NCI-H2171 (cell line): ENCODE measurements at regions not wholly inside any gene's neighbourhood (a gene's known extent, or its start where the extent isn't known, plus 50 kb on each side); places are given as distances from the start of the nearest gene placed in this dataset.
"Not testable (repeated sequence)": the region's sequence is repeated elsewhere in the genome, so short reads cannot be mapped to it uniquely, and the experiment has no call there.

Source experiments
- DNase-seq: peaks from one replicate; lab custom pipeline; 2025; lab: John Stamatoyannopoulos, UW

DNA sequence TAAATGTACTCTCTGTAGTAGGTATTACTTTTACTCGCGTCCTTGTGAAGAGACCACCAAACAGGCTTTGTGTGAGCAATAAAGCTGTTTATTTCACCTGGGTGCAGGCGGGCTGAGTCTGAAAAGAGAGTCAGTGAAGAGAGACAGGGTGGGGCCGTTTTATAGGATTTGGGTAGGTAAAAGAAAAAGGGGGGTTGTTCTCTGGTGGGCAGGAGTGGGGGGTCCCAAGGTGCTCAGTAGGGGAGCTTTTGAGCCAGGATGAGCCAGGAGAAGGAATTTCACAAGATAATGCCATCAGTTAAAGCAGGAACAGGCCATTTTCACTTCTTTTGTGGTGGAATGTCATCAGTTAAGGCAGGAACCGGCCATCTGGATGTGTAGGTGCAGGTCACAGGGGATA, 918.7 kb upstream of the CRIM1 start:
- not testable (repeated sequence) for DNase-seq

DNA sequence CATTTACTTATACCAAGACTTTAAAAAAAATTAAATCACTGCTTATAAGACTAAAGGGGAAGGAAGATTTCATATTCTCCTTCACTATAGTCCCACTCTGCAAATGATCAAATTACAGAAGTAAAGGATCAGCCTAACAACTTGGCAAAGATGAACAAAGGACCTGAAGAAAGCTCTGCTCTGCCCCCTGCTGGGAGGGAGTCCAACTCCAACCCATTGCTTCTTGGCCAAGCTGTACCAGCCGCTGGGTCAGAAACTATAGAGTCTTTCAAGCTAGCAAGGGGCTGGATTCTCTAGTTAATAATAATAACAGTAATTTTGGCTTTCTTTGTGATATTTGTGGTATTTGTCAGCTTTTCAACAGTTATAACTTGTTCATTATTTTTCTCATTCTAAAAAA, 927.0 kb upstream of the CRIM1 start:
- peak; percentile 2 for DNase-seq

DNA sequence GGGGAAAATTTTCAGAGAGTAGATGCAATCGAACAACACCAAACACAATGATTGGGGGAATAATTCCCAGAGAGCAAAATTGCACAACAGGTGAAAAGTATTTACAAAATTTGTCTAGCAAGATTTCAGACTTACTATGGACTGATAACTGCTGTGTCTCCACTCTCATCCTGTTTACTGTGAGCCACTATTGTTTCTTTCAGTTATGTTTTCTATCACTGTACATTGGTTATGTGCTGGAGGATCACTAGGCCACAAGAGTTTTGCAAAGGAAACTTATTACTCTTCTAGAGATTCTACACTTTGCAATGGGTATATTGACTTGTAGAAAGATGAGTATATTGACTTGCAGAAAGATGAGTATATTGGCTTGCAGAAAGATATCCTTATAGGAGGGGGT, 934.1 kb upstream of the CRIM1 start:
- DNase-seq, result no peak

DNA sequence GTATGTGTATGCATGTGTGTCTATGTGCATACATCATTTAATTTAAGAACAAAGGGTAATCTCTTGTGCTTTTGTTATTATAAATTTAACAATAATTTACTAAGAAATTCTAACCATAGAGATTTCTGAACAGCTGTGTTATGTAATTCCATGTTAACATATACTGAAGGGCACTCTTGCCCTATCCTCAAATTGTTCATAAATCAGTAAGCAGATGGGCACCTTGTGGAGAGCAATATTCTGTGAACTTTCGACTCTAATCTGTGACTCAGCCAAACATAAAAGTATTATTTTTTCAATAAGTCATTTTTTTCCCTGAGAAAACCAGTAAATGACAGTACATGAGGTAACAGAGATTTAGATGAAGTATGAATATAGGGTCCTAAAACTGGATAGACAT, 938.3 kb upstream of the CRIM1 start:
- no peak for DNase-seq

DNA sequence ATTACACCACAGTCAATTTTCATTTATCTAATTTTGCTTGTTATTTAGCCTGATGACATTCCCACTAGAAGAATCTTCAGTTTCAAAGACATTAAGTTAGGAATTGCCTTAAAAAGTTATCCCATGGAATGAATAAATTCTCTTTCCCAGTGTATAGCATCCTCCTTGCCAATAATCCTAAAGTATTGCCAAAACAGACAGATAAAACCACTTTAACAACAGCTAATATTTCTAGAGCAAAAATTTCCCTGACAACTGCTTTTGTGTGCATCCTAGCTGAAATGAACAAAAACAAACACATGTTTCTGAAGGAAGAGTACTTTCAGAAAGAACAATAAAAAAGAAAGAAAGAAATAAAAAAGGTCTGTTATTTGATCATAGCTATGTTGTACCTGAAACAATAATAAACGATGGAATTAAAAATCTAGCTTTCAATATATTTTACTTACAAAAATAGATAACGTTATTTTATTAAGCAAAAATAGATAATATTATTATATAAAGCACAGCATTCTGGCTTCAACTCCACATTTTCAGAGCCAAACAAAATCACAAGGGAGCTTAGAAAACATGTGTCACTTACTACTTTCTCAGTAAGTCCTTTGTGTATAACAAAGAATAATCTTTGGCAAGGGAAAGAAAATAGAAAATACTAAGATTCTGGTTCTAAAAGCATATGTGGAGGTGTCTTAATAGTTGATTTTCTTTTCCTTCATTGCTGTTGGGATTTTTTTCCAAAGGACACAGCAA, 939.0 kb upstream of the CRIM1 start:
- DNase-seq, result no peak

DNA sequence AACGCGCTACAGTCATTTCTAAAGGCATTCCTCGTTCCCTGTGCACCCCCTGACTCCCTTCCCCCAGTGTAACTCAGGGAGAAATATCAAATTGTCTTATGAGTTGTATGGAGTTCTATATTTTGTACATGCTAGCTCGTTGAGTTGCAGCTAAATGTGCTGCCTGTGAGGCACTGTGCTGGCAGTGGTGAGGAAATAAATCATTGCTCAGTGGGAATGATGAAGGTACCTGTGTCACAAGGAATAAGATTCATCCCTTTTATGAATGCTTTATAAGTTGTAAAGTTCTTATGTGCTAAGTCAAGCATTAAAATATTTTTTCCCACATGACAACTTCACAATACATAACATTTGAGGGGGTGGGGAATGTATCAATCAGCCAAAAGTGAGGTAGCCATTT, 939.6 kb upstream of the CRIM1 start:
- no peak for DNase-seq

DNA sequence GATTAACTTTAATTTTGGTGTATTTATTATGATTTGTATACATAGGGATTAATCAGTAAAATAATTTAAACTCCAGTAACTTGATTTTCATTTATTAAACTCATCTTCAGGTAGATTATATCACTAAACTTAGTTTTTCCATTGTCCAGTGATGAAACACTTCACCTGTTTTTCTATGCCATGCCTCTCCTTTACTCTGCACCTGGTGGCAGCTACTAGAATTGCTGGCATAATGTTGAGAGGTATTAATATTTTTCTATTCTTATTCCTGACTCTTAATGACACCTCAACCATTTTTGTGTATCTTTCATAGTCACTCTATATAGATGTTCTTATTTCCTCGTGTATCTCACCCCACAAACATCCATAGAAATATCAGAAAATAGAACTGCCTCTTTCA, 940.3 kb upstream of the CRIM1 start:
- DNase-seq, result no peak

DNA sequence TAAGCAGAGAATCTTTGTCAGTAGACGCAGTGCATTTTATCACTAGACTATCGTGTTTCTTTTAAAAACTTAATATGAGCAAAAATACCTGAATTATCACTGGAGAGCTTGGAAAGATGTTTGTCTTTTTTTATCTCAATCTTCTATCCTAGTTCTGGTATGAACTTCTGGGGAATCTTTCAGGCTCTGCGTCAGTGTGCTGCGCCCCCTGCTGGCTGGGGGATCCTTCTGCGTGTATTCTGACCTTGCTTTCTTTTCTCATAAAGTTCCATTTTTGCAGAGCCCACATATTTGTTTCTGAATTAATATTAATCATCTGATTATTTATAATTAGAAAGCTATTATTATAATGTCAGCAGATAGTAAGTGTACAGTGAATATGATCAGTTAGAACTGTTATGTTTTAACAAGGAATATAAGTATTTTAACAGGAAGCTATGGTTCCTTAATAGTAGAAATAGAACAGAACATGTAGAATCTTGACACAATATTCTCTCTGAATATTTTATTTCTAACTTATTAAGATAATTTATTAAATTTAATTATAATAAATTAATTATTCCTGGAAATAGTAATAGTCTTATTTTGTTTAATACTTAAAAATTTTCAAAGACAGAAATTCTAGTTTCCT, 945.0 kb upstream of the CRIM1 start:
- DNase-seq, result peak; percentile 26

DNA sequence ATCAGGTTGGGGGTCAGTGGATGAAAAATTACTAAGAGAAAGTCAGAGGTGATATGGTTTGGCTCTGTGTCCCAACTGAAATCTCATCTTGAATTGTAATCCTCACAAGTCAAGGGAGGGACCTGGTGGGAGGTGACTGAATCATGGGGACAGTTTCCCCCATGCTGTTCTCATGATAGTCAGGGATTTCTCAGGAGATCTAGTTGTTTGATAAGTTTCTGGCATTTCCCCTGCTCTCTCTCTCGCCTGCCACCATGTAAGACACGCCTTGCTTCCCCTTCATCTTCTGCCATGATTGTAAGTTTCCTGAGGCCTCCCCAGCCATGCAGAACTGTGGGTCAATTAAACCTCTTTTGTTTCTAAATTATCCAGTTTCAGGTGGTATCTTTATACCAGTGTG, 945.8 kb upstream of the CRIM1 start:
- no peak for DNase-seq

DNA sequence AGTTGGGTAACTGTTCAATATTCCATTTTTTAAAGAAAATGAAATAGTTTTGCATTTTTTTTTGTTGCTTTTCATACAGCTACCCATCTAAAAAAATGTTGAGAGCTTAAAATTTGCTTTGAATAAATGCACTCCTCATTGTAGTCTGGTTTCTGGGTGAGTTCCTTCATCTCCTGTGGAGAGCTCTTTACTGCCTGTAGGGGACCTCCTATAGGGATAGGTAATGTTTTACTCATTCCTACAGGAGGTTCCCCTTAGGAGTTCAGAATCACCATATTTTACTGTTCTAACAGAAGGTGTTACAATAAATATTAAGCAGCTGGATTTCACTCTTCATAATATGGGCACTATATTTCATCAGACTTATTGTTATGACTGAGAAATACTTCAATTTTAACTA, 947.3 kb upstream of the CRIM1 start:
- DNase-seq, result no peak

DNA sequence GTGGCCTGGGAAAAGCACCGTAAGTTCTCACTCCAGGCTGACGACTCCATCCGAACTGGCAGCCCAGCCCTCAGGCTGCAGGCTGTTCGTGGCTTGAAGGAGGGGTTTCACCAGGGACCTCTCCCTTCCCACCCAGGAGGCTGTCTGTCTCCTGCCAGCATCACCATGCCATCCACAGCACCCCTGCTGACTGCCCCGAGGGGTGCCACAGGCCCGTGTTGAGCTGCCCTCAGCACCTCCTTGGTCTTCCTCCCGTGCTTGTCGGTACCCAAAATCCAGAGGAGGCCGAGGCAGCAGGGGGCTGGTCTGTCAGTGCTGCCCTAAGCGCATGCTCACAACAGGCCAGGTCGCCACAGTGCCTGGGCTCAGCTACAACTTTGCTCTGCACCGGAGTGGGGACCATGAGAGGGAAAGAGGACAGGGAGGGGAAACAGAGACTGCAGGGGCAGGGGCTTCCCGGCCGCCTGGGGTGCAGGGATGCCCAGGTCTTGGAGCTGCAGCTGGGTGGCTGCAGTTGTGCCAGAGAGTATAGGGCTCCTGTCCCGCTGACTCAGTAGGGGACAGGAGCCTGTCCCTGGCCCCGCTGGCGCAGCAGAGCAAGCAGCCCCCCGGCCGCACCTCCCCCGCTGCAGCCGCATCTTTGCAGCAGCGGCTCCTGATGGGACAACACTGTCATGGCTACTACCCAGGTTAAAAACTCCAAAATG, 963.7 kb upstream of the CRIM1 start:
- no peak for DNase-seq

DNA sequence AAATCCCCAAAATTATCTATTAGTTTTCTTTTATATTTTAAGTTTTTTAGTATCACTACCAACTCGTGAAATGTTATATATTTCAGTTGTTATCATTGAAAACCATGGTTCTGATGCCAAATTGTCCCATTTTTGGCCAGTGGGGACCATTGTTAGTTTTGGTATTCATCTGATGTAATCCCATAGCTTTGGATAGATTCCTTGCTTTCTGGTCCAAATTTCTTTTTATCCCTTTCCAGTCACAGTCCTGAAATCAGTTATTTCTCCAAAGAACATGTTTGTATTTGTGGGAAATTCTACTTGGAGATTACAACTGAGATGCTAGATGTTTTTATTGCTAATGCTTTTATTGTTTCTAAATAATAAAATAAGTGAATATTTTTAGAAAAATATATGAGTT, 976.8 kb upstream of the CRIM1 start:
- DNase-seq, result no peak

DNA sequence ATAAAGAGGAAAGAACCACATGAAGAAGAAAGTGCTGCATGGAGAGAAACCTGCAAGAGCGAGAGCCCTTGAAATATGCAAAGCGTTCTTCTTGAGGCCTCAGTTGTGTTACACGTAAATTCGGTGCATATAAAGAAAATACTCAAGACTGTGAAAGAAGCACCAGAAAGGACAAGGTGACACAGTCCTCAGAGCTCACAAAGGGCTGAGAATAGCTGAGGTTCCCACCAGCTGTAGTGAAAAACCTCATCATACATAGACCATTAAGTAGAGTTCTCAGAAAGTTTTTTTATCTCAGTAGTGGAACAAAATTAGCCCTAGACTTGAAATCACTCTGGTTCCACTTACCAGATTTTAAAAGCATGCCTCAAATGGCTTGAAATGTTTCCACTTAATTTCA, 980.7 kb upstream of the CRIM1 start:
- no peak for DNase-seq

DNA sequence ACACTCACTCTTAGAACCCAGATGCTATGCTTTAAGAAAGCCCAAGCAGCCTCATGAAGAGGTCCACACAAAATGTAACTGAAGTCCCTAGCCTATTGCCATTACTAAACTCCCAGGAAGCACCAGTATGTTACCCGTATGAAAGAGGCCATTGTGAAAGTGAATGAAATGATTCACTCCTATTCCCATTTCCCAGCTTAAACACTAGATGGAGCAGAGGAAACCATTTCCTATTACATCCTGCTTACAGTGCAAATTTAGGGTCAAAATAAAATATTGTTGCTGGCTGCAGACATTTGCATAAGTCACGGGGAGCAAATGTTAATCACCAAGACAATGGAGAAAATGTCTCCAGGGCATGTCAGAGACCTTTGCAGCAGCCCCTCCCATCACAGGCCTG, 989.7 kb upstream of the CRIM1 start:
- DNase-seq, result no peak

DNA sequence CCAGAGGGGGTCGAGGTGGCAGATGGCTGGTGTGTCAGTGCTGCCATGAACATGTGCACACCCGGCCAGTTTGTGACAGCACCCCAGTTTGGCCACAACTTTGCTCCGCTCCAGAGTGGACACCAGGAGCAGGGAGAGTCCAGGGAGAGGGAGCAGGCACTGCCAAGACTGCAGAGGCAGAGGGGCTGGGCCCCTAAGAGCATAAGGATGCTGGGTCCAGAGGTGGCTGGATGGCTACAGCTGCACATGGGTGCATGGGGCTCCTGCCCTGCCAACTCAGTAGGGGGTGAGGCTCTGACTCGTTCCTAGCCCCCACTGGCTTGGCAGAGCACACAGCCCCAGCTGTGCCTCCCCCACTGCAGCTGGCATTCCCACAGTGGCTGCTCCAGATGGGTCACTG, 999.2 kb upstream of the CRIM1 start:
- no peak for DNase-seq

DNA sequence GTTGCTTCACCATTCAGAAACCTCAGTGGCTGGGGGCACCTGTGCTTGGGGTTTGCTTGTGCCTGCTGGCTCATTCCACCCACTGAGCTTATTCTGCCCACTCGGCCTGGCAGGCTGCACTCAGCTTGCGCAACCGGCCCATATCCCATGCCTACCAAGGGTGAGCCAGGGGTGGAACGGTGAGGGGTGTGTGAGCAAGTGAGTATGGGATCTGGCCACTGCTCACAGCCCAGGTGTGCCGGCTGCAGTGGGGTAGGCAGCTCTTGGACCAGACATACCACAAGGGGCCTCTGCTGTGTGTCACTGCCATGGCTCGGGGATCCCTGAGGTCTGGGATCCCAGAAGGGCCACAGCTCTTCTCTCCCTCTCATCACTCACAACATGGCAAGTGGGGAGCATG, 1000.5 kb upstream of the CRIM1 start:
- no peak for DNase-seq

DNA sequence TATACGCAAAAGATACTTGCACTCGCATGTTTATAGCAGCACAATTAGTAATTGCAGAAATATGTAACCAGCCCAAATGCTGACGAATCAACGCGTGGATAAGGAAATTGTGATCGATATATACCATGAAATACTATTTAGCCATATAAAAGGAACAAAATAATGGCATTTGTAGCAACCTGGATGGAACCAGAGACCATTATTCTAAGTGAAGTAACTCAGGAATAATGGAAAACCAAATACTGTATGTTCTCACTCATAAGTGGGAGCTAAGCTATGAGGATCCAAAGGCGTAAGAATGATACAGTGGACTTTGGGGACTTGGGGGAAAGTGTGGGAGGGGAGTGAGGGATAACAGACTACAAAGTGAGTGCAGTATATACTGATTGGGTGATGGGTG, 1008.0 kb upstream of the CRIM1 start:
- no peak for DNase-seq

DNA sequence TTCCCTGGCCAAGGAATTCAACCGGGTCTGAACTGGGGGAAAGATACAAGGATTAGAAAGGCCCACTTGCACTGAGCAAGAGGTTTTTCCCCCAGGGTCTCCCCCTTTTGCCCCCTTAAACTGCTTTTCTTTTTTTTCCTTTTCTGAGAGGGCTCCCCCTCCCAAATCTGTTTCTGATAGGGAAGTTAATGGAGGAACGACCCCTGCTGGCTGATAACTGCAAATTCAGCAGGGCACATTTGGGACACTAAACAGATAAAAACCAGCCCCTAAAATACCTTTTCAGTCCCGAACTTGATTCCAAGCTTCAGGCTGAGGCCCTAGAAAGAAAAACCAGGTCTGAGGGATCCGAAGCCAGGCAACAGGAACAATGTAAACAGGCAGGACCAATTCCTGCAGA, 1012.4 kb upstream of the CRIM1 start:
- DNase-seq, result no peak

DNA sequence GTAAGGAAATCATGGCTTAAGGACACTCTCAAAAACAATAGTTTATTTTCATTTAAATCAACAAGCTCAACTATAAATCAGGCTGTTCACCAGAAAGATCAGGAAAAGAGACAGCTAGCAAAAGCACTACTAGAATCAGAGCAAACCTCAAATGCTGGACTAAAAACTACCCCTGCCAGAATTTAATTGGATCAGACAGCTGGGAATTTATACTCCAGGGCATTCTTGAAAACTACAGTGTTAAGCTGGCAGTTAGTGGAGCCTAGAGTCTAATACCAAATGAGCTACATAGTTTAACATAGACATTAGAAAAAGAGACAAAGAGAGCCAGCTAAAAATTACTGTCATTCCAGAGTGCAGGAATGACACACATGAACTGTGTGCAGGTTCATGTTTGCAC, 1016.4 kb upstream of the CRIM1 start:
- no peak for DNase-seq

DNA sequence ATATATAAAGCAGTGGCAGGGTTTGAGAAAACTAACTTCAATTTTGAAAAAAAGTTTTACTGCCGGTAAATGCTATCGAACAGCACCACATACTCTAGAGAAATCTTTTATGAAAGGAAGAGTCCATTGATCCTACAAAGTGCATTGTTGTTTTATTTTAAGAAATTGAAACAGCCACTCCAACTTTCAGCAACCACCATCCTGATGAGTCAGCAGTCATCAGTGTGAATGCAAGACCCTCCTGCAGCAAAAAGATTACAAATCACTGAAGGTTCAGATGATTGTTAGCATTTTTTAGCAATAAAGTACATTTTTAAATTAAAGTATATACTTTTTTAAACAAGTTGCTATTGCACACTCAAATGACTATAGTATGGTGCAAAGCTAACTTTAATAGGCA, 1017.7 kb upstream of the CRIM1 start:
- no peak for DNase-seq

DNA sequence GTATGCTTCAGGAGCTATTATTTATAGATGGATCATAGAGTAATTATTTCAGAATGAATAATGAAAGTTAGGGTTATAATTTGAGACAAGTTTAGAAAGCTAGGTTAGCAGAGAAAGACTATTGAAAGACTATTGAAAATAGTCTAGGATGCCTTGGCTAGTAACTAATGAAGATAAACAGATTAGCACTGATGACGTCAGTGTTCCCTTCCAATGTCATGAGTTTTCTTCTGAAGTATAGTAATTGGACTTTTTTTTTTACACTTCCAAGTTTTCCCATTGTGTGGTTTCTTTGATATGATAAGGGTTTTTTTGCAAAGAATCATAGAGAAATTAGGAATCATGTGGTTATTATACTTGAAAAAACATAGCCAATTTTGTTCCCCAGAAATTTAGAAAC, 1041.5 kb upstream of the CRIM1 start:
- no peak for DNase-seq

DNA sequence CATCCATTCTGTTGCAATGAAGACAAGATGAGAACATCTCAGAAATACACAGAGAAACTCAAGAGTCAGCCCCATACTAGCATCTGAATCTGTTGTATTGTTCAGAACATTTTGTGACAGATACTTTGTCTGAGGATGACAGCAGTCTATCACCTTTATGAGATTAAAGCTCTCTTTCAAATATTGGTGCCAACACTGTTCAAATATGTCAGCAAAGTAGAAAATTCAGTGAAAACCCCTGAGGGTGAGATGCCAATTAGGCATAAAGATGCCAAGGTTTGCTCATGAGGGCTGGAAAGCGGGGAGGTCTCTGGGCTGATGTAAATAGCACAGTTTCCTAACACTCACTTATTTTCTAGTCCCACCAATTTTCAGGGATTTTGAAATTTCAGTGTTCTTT, 1054.2 kb upstream of the CRIM1 start:
- no peak for DNase-seq

DNA sequence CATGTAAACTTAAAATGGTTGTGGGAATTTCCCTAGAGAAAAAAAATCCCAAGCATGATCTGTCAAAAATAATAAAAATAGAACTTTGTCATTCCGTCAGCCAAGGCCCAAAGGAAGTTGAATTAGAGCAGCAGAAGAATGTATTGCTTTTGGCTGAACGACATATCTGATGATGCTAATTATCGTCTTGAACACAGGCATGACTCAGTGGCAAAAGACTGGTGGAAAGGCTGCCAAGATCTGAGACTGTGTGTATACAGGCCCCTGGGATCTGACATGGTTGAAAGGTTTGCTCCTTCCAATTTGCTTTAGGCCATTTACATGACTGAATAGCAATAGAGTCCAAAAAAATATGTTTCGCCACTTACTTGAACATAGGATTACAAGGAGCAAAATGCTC, 1057.1 kb upstream of the CRIM1 start:
- DNase-seq, result no peak

DNA sequence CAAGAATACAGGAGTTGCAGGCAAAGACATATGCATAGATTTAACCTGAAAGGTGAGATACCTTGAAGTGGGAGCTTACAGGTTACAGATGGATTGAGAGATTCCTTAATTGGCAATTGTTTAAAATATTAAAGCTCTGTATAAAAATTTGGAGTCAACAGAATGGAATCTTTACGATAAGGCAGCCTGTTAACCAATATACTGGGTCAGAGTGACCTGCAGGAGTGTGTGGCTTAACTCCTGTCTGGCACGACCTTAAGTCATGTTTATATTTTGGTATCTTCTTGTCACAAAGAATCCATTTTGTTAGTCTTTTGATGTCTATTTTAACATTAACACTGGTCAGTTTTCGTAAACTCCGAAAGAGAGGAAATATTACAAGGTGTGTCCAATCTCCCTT, 1058.2 kb upstream of the CRIM1 start:
- no peak for DNase-seq
